Endothelial cell of umbilical vein (primary cell): ENCODE measurements at regions not wholly inside any gene's neighbourhood (a gene's known extent, or its start where the extent isn't known, plus 50 kb on each side); places are given as distances from the start of the nearest gene placed in this dataset.

Experiments
- BruUV-seq: library from RNA; stranded (reverse); fragments of 400-500 nt; replicated peaks from 2 replicates; lab custom pipeline; 2021; lab: Mats Ljungman, UMichigan
- CTCF ChIA-PET: fragments of 300-600, 350-600 bp; sonication (Branson Sonifier 250); formaldehyde crosslinking; loops from one replicate; lab custom pipeline; 2021; ENCODE audit warnings: antibody characterized with exemption, inconsistent platforms; lab: Charles Lee
- POLR2A ChIA-PET: fragments of 300-600, 350-600 bp; sonication (Branson Sonifier 250); formaldehyde crosslinking; loops from one replicate; lab custom pipeline; 2021; ENCODE audit warnings: antibody characterized with exemption, inconsistent platforms; lab: Charles Lee
- DNase-seq: peaks from one replicate; pipeline ENCODE4 v3.0.0-alpha.2; 2011; ENCODE audit warnings: low read depth, low spot score
- FAIRE-seq: peaks from 2 replicates; lab custom pipeline; 2011; peaks lifted over from hg19 to GRCh38; lab: Jason Lieb, UNC
- H2AFZ ChIP-seq: 2 replicates; pipeline ENCODE4 v1.6.0; 2012; ENCODE audit warnings: low read depth, low read length, control low read depth, inconsistent platforms
- H3K27ac ChIP-seq: 2 replicates; pipeline ENCODE4 v1.5.1; 2011; ENCODE audit warnings: low read depth, mild to moderate bottlenecking, control low read depth, low read length, moderate library complexity; ENCODE audit not compliant: insufficient read depth
- H3K27me3 ChIP-seq, 2 experiments: 2 replicates each; pipeline versions ENCODE4 v1.6.0 to v1.6.1; 2011; ENCODE audit warnings: low read length in 2 of 2, mixed read lengths in 1 of 2; ENCODE audit not compliant: control insufficient read depth in 2 of 2, insufficient read depth in 2 of 2
- H3K36me3 ChIP-seq, 2 experiments: 2 replicates in 1 of 2; 3 replicates in 1 of 2; pipeline ENCODE4 v1.5.1; 2011; ENCODE audit warnings: low read length in 2 of 2, mild to moderate bottlenecking in 1 of 2, moderate library complexity in 1 of 2; ENCODE audit not compliant: control insufficient read depth in 2 of 2, insufficient read depth in 2 of 2; ENCODE audit errors: extremely low read depth in 1 of 2
- H3K4me1 ChIP-seq: 3 replicates; pipeline ENCODE4 v1.5.1; 2011; ENCODE audit warnings: mild to moderate bottlenecking, low read length; ENCODE audit not compliant: control insufficient read depth, insufficient read depth; ENCODE audit errors: extremely low read depth
- H3K4me2 ChIP-seq: 2 replicates; pipeline ENCODE4 v1.6.1; 2011; ENCODE audit warnings: low read length, control low read depth, mixed read lengths; ENCODE audit not compliant: insufficient read depth
- H3K4me3 ChIP-seq, 3 experiments: fragments of 200-600 bp in 1 of 3; sonication (generic), shearing (Covaris generic) in 1 of 3; replicated peaks in 1 of 3; 2 replicates each; pipeline ENCODE4 v1.5.1; 2011 to 2016; ENCODE audit warnings: control low read depth in 3 of 3, low read length in 3 of 3, mild to moderate bottlenecking in 2 of 3, inconsistent platforms in 1 of 3, low read depth in 1 of 3, moderate library complexity in 1 of 3; ENCODE audit not compliant: insufficient read depth in 1 of 3
- H3K79me2 ChIP-seq: 2 replicates; pipeline ENCODE4 v1.6.0; 2012; ENCODE audit warnings: low read length, inconsistent platforms; ENCODE audit not compliant: control insufficient read depth, insufficient read depth
- H3K9ac ChIP-seq: replicated peaks from 2 replicates; pipeline ENCODE3; 2011; ENCODE audit warnings: low read length, control low read depth; ENCODE audit not compliant: insufficient read depth; ENCODE audit errors: extremely low read depth
- H3K9me1 ChIP-seq: replicated peaks from 3 replicates; pipeline ENCODE4 v1.6.0; 2011; ENCODE audit warnings: mild to moderate bottlenecking, low read length; ENCODE audit not compliant: control insufficient read depth, insufficient read depth; ENCODE audit errors: extremely low read depth
- H3K9me3 ChIP-seq: replicated peaks from 2 replicates; pipeline ENCODE4 v1.5.1; 2012; ENCODE audit warnings: low read length, inconsistent platforms; ENCODE audit not compliant: control insufficient read depth, insufficient read depth
- H4K20me1 ChIP-seq: replicated peaks from 2 replicates; pipeline ENCODE3; 2011; ENCODE audit warnings: mild to moderate bottlenecking, low read length; ENCODE audit not compliant: control insufficient read depth, insufficient read depth; ENCODE audit errors: extremely low read depth
- CTCF ChIP-seq, 2 donors: IDR thresholded peaks; 1 replicate in 1 of 2; 2 replicates in 1 of 2; pipeline ENCODE4 v1.5.1; 2011; ENCODE audit warnings: low read length in 2 of 2, mild to moderate bottlenecking in 2 of 2, moderate library complexity in 2 of 2, control low read depth in 1 of 2, inconsistent platforms in 1 of 2, low read depth in 1 of 2; ENCODE audit not compliant: insufficient read depth in 1 of 2; ENCODE audit errors: extremely low read depth in 1 of 2
- EZH2 ChIP-seq: IDR thresholded peaks from 2 replicates; pipeline ENCODE4 v1.6.1; 2012; ENCODE audit warnings: borderline replicate concordance, low read depth, mild to moderate bottlenecking, moderate library complexity, low read length, inconsistent platforms; ENCODE audit not compliant: severe bottlenecking
- FOS ChIP-seq: IDR thresholded peaks from 2 replicates; pipeline ENCODE4 v1.6.1; 2011; ENCODE audit warnings: mild to moderate bottlenecking, low read length, moderate library complexity, borderline replicate concordance; ENCODE audit not compliant: insufficient read depth
- GATA2 ChIP-seq: IDR thresholded peaks from 2 replicates; pipeline ENCODE4 v1.7.0; 2011; ENCODE audit warnings: low read depth, mild to moderate bottlenecking, moderate library complexity, mixed read lengths, low read length; ENCODE audit not compliant: insufficient read length, insufficient read depth
- JUN ChIP-seq: IDR thresholded peaks from 2 replicates; pipeline ENCODE4 v1.6.1; 2011; ENCODE audit warnings: borderline replicate concordance, low read depth; ENCODE audit not compliant: insufficient read length, insufficient read depth
- MAX ChIP-seq: IDR thresholded peaks from 2 replicates; pipeline ENCODE4 v1.6.1; 2011; ENCODE audit not compliant: insufficient read depth, insufficient read length
- MYC ChIP-seq: IDR thresholded peaks from one replicate; pipeline ENCODE4 v1.6.1; 2011; ENCODE audit warnings: mild to moderate bottlenecking, low read depth, low read length
- POLR2A ChIP-seq: IDR thresholded peaks from 2 replicates; pipeline ENCODE4 v1.6.1; 2012; ENCODE audit warnings: low read depth, mild to moderate bottlenecking, control low read depth, low read length
- POLR2AphosphoS5 ChIP-seq: IDR thresholded peaks from 2 replicates; pipeline ENCODE4 v1.6.1; 2012; ENCODE audit warnings: low read depth, mild to moderate bottlenecking, control low read depth, low read length, moderate library complexity; ENCODE audit not compliant: insufficient read depth
- dilution Hi-C: fragments of 300-500 bp; cut with MboI; formaldehyde crosslinking; loops from one replicate; pipeline ENCODE4 v1.15.0; 2019; ENCODE audit warnings: low sequenced_read_pairs; ENCODE audit not compliant: extremely low pct_ligation_motif_present
- intact Hi-C: fragments of 100-400 bp; cut with micrococcal nuclease; formaldehyde crosslinking; loops from one replicate; pipeline ENCODE4 v1.10.0; 2022

- no peak overlapping the region for H3K4me2 ChIP-seq
- H2AFZ ChIP-seq: no peak overlapping the region
- CTCF ChIA-PET: no interaction called here
- H3K9me3 ChIP-seq: no peaks in the 10 kb centered on the region
- DNase-seq (no peak), FAIRE-seq (no peak)
- no peaks in the 10 kb centered on the region for H3K27me3 ChIP-seq
- H3K36me3 ChIP-seq: no peaks in the 10 kb centered on the region
- H3K79me2 ChIP-seq: no peaks in the 10 kb centered on the region
- TF ChIP-seq GATA2: no peak
- BruUV-seq: no TSS peak
- dilution Hi-C loops: no loop called here
- intact Hi-C loops: no loop called here
- H3K27ac ChIP-seq: no peak overlapping the region
- no peaks in the 10 kb centered on the region for H3K4me1 ChIP-seq
- no peak overlapping the region for H3K4me3 ChIP-seq
- no peak overlapping the region for H3K9ac ChIP-seq
- POLR2A ChIA-PET: no interaction called here
- no peaks in the 10 kb centered on the region for H4K20me1 ChIP-seq
- H3K9me1 ChIP-seq: no peaks in the 10 kb centered on the region
These were observed 889.6 kb downstream of the CDH18 start for GRCh38 chr5:19098434-19098833.

- no peaks in the 10 kb centered on the region for H3K9me1 ChIP-seq
- H3K27ac ChIP-seq: no peak overlapping the region
- TF ChIP-seq POLR2A (no peak), CTCF (IDR thresholded peaks at IDR 0.05; ENCODE audit: extremely low read depth in 1 of 2, insufficient read depth in 1 of 2, low read depth in 1 of 2, low read length in 2 of 2) (no peak), JUN (no peak), MYC (no peak), POLR2AphosphoS5 (no peak), EZH2 (no peak), GATA2 (no peak), FOS (no peak), MAX (no peak)
- POLR2A ChIA-PET: no interaction called here
- H4K20me1 ChIP-seq: no peaks in the 10 kb centered on the region
- no peak overlapping the region for H2AFZ ChIP-seq
- CTCF ChIA-PET: no interaction called here
- no peaks in the 10 kb centered on the region for H3K9me3 ChIP-seq
- no peaks in the 10 kb centered on the region for H3K79me2 ChIP-seq
- no peak overlapping the region for H3K9ac ChIP-seq
- DNase-seq (no peak), FAIRE-seq (no peak)
- H3K4me3 ChIP-seq: no peak overlapping the region
- no peak overlapping the region for H3K4me2 ChIP-seq
- H3K4me1 ChIP-seq: no peaks in the 10 kb centered on the region
- dilution Hi-C loops (no loop called here), intact Hi-C loops (no loop called here)
- no peaks in the 10 kb centered on the region for H3K27me3 ChIP-seq
- no TSS peak for BruUV-seq
- no peaks in the 10 kb centered on the region for H3K36me3 ChIP-seq
These were observed 888.8 kb downstream of the CDH18 start for GRCh38 chr5:19099195-19099594.
